Muscle layer of duodenum (tissue), 2 donors: ENCODE measurements at regions not wholly inside any gene's neighbourhood (a gene's known extent, or its start where the extent isn't known, plus 50 kb on each side); places are given as distances from the start of the nearest gene placed in this dataset.

ENCODE experiments used
- H3K27ac ChIP-seq: one replicate; pipeline ENCODE4 v1.7.0; 2013; ENCODE audit warnings: mild to moderate bottlenecking, low read length
- H3K27me3 ChIP-seq: one replicate; pipeline ENCODE4 v1.7.0; 2013; ENCODE audit warnings: low read depth, mild to moderate bottlenecking, control low read depth, low read length
- H3K36me3 ChIP-seq, 2 donors: one replicate each; pipeline ENCODE4 v1.7.0; 2013; ENCODE audit warnings: low read length in 2 of 2, control low read depth in 1 of 2, mild to moderate bottlenecking in 1 of 2; ENCODE audit not compliant: insufficient read depth in 2 of 2, control insufficient read depth in 1 of 2
- H3K4me1 ChIP-seq, 2 donors: one replicate each; pipeline ENCODE4 v1.7.0; 2013; ENCODE audit warnings: low read length in 2 of 2, mild to moderate bottlenecking in 2 of 2, control low read depth in 1 of 2, moderate library complexity in 1 of 2; ENCODE audit not compliant: insufficient read depth in 2 of 2, control insufficient read depth in 1 of 2
- H3K4me3 ChIP-seq, 2 donors: one replicate each; pipeline ENCODE4 v1.7.0; 2013; ENCODE audit warnings: low read length in 2 of 2, low read depth in 1 of 2, mild to moderate bottlenecking in 1 of 2
- H3K9me3 ChIP-seq, 2 donors: one replicate each; pipeline ENCODE4 v1.7.0; 2013; ENCODE audit warnings: low read length in 2 of 2, control low read depth in 1 of 2, mild to moderate bottlenecking in 1 of 2; ENCODE audit not compliant: control insufficient read depth in 1 of 2
- donor health status: healthy.

- Histone ChIP-seq H3K36me3 (no peaks in the 10 kb centered on the region), H3K9me3 (no peaks in the 10 kb centered on the region), H3K27ac (no peak overlapping the region)
These were observed 133.1 kb upstream of the PRDM1 start for GRCh38 chr6:105952772-105953690.

GRCh38 chr6:105952326-105952725 is 133.8 kb upstream of the PRDM1 start:
- Histone ChIP-seq H3K9me3 (no peaks in the 10 kb centered on the region), H3K4me1 (no peaks in the 10 kb centered on the region), H3K27ac (no peak overlapping the region), H3K27me3 (no peaks in the 10 kb centered on the region), H3K4me3 (no peak overlapping the region), H3K36me3 (no peaks in the 10 kb centered on the region)

More at GRCh38 chr6:105952772-105953690, 133.1 kb upstream of the PRDM1 start:
- Histone ChIP-seq H3K4me1 (no peaks in the 10 kb centered on the region), H3K27me3 (no peaks in the 10 kb centered on the region), H3K4me3 (no peak overlapping the region)

GRCh38 chr6:105951322-105951721 is 134.8 kb upstream of the PRDM1 start:
- H3K27me3 ChIP-seq: no peaks in the 10 kb centered on the region
- no peaks in the 10 kb centered on the region for H3K36me3 ChIP-seq
- H3K4me3 ChIP-seq: no peak overlapping the region
- no peaks in the 10 kb centered on the region for H3K4me1 ChIP-seq
- H3K9me3 ChIP-seq: no peaks in the 10 kb centered on the region
- H3K27ac ChIP-seq: no peak overlapping the region

- no peak overlapping the region for H3K4me3 ChIP-seq
- H3K27me3 ChIP-seq: no peaks in the 10 kb centered on the region
- H3K36me3 ChIP-seq: no peaks in the 10 kb centered on the region
- H3K9me3 ChIP-seq: no peaks in the 10 kb centered on the region
- H3K4me1 ChIP-seq: no peaks in the 10 kb centered on the region
- H3K27ac ChIP-seq: no peak overlapping the region
These were observed 136.3 kb upstream of the PRDM1 start for GRCh38 chr6:105949869-105950268.

- Histone ChIP-seq H3K4me1 (no peaks in the 10 kb centered on the region), H3K27me3 (no peaks in the 10 kb centered on the region), H3K27ac (no peak overlapping the region), H3K9me3 (no peaks in the 10 kb centered on the region), H3K36me3 (no peaks in the 10 kb centered on the region), H3K4me3 (no peak overlapping the region)
These were observed 142.6 kb upstream of the PRDM1 start for GRCh38 chr6:105943514-105943913.

GRCh38 chr6:105941621-105942412 is 144.3 kb upstream of the PRDM1 start:
- H3K9me3 ChIP-seq: no peaks in the 10 kb centered on the region
- H3K36me3 ChIP-seq: no peaks in the 10 kb centered on the region
- no peaks in the 10 kb centered on the region for H3K4me1 ChIP-seq
- H3K27ac ChIP-seq: no peak overlapping the region
- no peak overlapping the region for H3K4me3 ChIP-seq
- H3K27me3 ChIP-seq: no peaks in the 10 kb centered on the region

- H3K9me3 ChIP-seq: no peaks in the 10 kb centered on the region
- H3K4me1 ChIP-seq: no peaks in the 10 kb centered on the region
- H3K4me3 ChIP-seq: no peak overlapping the region
- no peaks in the 10 kb centered on the region for H3K36me3 ChIP-seq
- no peak overlapping the region for H3K27ac ChIP-seq
- H3K27me3 ChIP-seq: no peaks in the 10 kb centered on the region
These were observed 145.1 kb upstream of the PRDM1 start for GRCh38 chr6:105940990-105941389.

GRCh38 chr6:105936972-105937371 is 149.2 kb upstream of the PRDM1 start:
- no peaks in the 10 kb centered on the region for H3K4me1 ChIP-seq
- H3K27ac ChIP-seq: no peak overlapping the region
- H3K36me3 ChIP-seq: no peaks in the 10 kb centered on the region
- no peak overlapping the region for H3K4me3 ChIP-seq
- no peaks in the 10 kb centered on the region for H3K9me3 ChIP-seq
- H3K27me3 ChIP-seq: no peaks in the 10 kb centered on the region

GRCh38 chr6:105935416-105935815 is 150.7 kb upstream of the PRDM1 start:
- no peaks in the 10 kb centered on the region for H3K36me3 ChIP-seq
- H3K9me3 ChIP-seq: no peaks in the 10 kb centered on the region
- H3K27ac ChIP-seq: no peak overlapping the region
- no peaks in the 10 kb centered on the region for H3K27me3 ChIP-seq
- H3K4me1 ChIP-seq: no peaks in the 10 kb centered on the region
- H3K4me3 ChIP-seq: no peak overlapping the region

- H3K27ac ChIP-seq: no peak overlapping the region
These were observed 151.4 kb upstream of the PRDM1 start for GRCh38 chr6:105934708-105935107.

GRCh38 chr6:105932440-105932839 is 153.7 kb upstream of the PRDM1 start:
- H3K4me3 ChIP-seq: no peak overlapping the region
- H3K9me3 ChIP-seq: no peaks in the 10 kb centered on the region
- H3K36me3 ChIP-seq: no peaks in the 10 kb centered on the region
- no peak overlapping the region for H3K27ac ChIP-seq
- H3K27me3 ChIP-seq: no peaks in the 10 kb centered on the region
- H3K4me1 ChIP-seq: no peaks in the 10 kb centered on the region

More at GRCh38 chr6:105934708-105935107, 151.4 kb upstream of the PRDM1 start:
- H3K36me3 ChIP-seq: no peaks in the 10 kb centered on the region
- no peak overlapping the region for H3K4me3 ChIP-seq
- H3K27me3 ChIP-seq: no peaks in the 10 kb centered on the region
- H3K9me3 ChIP-seq: no peaks in the 10 kb centered on the region
- H3K4me1 ChIP-seq: no peaks in the 10 kb centered on the region
